Right cardiac atrium (tissue), 5 donors: ENCODE measurements at regions not wholly inside any gene's neighbourhood (a gene's known extent, or its start where the extent isn't known, plus 50 kb on each side); places are given as distances from the start of the nearest gene placed in this dataset.
A peak's percentile ranks its signal among the peaks of the same experiment; 100 is the strongest.

Source experiments
- ATAC-seq, 2 donors: fragments of 200-7000 bp; cut with Tn5 transposase; one replicate each; pipeline versions ENCODE4 v1.8.0 to v1.9.1; 2020; ENCODE audit warnings: moderate library complexity in 2 of 2, mild to moderate bottlenecking in 1 of 2
- DNase-seq, 3 donors: peaks; one replicate each; pipeline ENCODE4 v3.0.0-alpha.2; 2020
- H3K27ac ChIP-seq: one replicate; pipeline ENCODE4 v1.5.1; 2013; ENCODE audit warnings: mild to moderate bottlenecking, low read length, control low read depth, moderate library complexity
- H3K27me3 ChIP-seq: one replicate; pipeline ENCODE4 v1.6.1; 2013; ENCODE audit not compliant: control insufficient read depth, insufficient read depth
- H3K4me1 ChIP-seq: one replicate; pipeline ENCODE4 v1.6.1; 2013; ENCODE audit warnings: low read length; ENCODE audit not compliant: control insufficient read depth, insufficient read depth
- H3K4me3 ChIP-seq: one replicate; pipeline ENCODE4 v1.5.1; 2013; ENCODE audit warnings: low read length, control low read depth
- H3K9me3 ChIP-seq: one replicate; pipeline ENCODE4 v1.6.1; 2013; ENCODE audit warnings: low read length; ENCODE audit not compliant: control insufficient read depth
- WGBS: extraction: QIAGEN DNeasy Blood & Tissue Kit; methylation state at CpG from one replicate; pipeline ENCODE4 v1.1.7; 2013; 5-methylcytosine and 5-hydroxymethylcytosine counted together
- intact Hi-C, 4 donors: fragments of 100-400 bp; cut with DNase I; formaldehyde crosslinking; loops; one replicate each; pipeline versions ENCODE4 v1.11.0 to v1.14.0; 2022 to 2023
- donor health status: healthy with polysubstance abuse.
- donor health status: DM: no; HTN: yes; CAD: no.
- donor health status: DM: no; HTN: no; CAD: no.
- donor health status: DM: no; HTN: yes; CAD: no; lungs with severe emphysema.
- donor health status: DM: yes; HTN: yes; CAD: no.

DNA sequence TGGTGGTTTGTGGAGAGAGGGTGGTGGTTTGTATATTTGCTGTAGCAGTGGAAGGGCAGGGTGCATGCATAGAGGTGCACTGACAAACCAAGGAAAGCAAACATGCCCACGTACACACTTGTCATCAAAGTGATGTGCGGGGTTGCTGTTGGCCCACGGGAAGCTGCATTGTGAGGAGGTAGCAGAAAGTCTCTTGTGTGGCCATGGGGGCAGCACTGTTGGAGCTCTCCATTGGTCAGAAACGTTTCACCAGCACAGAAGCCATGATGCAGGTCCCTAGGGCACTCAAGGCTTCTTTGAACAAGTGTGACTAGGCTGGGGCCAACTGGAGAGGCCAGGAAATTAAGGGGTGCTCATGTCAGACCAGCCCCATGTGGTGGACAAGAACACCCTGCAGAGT, 174.8 kb upstream of the KLF8 start:
- Histone ChIP-seq H3K4me3 (no peak overlapping the region), H3K27me3 (no peaks in the 10 kb centered on the region), H3K4me1 (no peaks in the 10 kb centered on the region), H3K27ac (no peak overlapping the region), H3K9me3 (no peaks in the 10 kb centered on the region)
- no peak for DNase-seq
- 82% methylated on average over 4 of the region's 4 CpGs for WGBS
- intact Hi-C loops: no loop called here
- no peak for ATAC-seq

DNA sequence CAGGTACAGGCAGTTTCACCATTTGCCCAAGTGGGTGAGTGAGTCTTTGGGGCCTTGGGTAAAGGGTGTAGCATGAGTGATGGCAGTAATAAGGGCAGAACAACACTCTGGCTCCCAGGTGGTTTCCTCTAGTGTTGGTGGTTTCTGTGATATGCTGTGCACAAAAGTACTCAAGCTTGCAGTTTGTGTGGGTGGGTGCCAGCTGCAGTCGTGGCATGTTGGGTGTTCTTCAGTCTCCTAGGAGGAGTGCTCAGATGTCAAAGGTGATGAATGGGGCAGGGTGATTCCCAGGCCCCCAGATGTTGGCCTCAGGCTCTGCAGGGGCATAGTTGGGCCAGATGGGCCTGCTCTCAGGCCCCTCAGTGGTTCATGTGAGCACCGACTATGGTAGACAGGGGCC, 166.1 kb upstream of the KLF8 start:
- no peaks in the 10 kb centered on the region for H3K4me1 ChIP-seq
- intact Hi-C loops: no loop called here
- no peaks in the 10 kb centered on the region for H3K9me3 ChIP-seq
- no peak overlapping the region for H3K4me3 ChIP-seq
- no peak overlapping the region for H3K27ac ChIP-seq
- WGBS: 74% methylated on average over 2 of the region's 2 CpGs
- no peaks in the 10 kb centered on the region for H3K27me3 ChIP-seq
- DNase-seq (no peak), ATAC-seq (no peak)

DNA sequence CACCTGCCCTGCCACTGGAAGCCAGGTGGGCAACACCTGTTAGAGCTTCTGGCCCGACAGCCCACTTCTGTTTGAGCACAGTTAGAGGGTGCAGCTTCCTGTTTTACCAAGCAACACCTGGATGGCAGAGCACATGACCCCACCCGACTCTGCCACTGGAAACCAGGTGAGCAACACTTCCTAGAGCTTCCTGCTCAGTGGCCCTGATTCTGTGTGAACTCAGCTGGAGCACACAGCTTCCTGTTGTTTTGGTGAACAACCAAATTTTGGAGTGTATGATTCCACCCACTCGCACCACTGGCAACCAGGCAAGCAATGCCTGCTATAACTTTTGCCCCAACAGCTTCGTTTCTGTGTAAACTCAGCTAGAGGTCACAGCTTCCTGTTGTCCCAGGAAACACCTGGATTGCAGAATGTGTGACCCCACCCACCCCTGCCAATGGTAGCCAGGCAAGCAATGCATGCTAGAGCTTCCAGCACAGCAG, 163.8 kb upstream of the KLF8 start:
- no peaks in the 10 kb centered on the region for H3K9me3 ChIP-seq
- ATAC-seq: no peak
- WGBS: 59% methylated on average over 4 of the region's 4 CpGs

DNA sequence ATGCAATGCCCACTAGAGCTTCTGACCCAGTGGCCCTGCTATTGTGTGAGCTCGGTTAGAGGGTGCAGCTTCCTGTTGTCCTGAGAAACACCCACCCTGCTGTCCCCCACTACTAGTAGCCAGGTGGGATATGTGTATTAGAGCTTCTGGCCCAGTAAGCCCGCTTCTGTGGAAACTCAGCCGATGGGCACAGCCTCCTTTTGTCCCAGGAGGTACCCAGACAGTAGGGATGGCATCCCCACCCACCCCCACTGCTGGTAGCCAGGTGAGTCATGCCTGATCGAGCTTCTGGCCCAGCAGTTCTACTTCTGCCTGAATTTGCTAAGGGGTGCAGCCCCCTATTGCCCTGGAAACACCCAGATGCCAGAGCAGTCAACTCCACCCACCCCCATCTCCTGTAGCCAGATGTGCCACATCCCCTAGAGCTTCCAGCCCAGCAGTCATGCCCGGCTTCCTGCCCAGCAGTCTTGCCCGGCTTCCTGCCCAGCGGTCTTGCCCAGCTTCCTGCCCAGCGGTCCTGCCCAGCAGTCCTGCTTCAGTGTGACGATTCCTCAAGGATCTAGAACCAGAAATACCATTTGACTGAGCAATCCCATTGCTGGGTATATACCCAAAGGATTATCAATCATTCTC, 162.7 kb upstream of the KLF8 start:
- Histone ChIP-seq H3K4me1 (no peaks in the 10 kb centered on the region), H3K4me3 (no peak overlapping the region), H3K9me3 (no peaks in the 10 kb centered on the region), H3K27ac (no peak overlapping the region), H3K27me3 (no peaks in the 10 kb centered on the region)
- intact Hi-C loops: no loop called here
- WGBS: 81% methylated on average over 9 of the region's 9 CpGs
- no peak for ATAC-seq
- DNase-seq: no peak

More for the DNA sequence above, 163.8 kb upstream of the KLF8 start:
- intact Hi-C loops: no loop called here
- no peak for DNase-seq
- H3K4me3 ChIP-seq: no peak overlapping the region
- H3K27me3 ChIP-seq: no peaks in the 10 kb centered on the region
- H3K27ac ChIP-seq: no peak overlapping the region
- no peaks in the 10 kb centered on the region for H3K4me1 ChIP-seq

DNA sequence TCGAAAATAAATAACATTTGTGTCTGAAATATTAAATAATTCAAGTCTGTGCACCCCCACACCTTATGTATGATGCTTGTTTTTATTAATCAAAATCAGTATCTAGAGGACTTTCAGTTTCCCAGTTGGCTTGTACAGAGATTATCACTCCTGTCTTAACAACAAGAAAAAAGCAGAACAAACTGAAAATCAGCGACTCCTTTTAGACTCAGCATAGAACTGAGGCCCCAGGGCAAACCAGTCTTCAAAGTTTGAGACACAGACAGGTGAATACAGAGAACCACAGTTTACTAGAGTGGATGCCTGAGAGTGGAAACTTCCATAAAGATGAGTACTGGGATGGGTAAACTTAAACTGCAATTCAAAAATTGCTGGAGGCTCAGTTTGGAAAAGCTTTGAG, 142.8 kb upstream of the KLF8 start:
- intact Hi-C loops: no loop called here
- Histone ChIP-seq H3K4me1 (no peaks in the 10 kb centered on the region), H3K27ac (no peak overlapping the region), H3K27me3 (no peaks in the 10 kb centered on the region), H3K9me3 (no peaks in the 10 kb centered on the region), H3K4me3 (no peak overlapping the region)
- 90% methylated on average over 2 of the region's 2 CpGs for WGBS
- ATAC-seq: no peak
- DNase-seq: no peak

DNA sequence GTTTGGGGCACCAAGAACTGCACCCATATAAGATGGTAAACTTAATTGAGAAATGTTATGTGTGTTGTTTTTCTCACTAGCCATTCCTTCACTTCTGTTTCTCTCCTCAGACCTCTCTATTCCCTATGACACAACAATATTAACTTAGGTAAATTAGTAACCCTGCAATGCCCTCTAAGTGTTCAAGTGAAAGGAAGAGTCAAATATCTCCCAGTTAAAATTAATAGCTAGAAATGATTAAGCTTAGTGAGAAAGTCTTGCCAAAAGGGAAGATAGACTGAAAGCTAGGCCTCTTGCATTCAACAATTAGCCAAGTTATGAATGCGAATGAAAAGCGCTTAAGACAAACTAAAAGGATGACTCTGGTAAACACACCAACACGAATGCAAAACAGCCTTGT, 132.9 kb upstream of the KLF8 start:
- intact Hi-C loops: no loop called here
- no peak overlapping the region for H3K4me3 ChIP-seq
- WGBS: 64% methylated on average over 3 of the region's 3 CpGs
- no peaks in the 10 kb centered on the region for H3K27me3 ChIP-seq
- no peaks in the 10 kb centered on the region for H3K4me1 ChIP-seq
- no peak for DNase-seq
- no peaks in the 10 kb centered on the region for H3K9me3 ChIP-seq
- H3K27ac ChIP-seq: no peak overlapping the region
- ATAC-seq: no peak

DNA sequence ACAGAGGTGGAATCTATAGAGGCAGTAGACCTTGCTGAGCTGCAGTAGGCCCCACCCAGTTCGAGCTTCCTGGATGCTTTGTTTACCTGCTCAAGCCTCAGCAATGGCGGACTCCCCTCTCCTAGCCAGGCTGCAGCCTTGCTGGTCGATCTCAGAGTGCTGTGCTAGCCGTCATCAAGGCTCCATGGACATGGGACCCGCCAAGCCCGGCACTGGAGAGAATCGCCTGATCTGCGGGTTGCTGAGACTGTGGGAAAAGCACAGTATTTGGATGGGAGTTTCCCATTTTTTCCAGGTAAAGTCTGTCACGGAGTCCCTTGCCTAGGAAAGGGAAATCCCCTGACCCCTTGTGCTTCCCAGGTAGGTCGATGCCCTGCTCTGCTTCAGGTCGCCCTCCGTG, 124.8 kb upstream of the KLF8 start:
- ATAC-seq: no peak
- Histone ChIP-seq H3K27me3 (no peaks in the 10 kb centered on the region), H3K4me3 (no peak overlapping the region), H3K4me1 (no peaks in the 10 kb centered on the region), H3K27ac (no peak overlapping the region), H3K9me3 (no peaks in the 10 kb centered on the region)
- peak in 2 of 3 donors; percentile 6 to 23 for DNase-seq
- intact Hi-C loops: no loop called here
- WGBS: 91% methylated on average over 12 of the region's 12 CpGs

DNA sequence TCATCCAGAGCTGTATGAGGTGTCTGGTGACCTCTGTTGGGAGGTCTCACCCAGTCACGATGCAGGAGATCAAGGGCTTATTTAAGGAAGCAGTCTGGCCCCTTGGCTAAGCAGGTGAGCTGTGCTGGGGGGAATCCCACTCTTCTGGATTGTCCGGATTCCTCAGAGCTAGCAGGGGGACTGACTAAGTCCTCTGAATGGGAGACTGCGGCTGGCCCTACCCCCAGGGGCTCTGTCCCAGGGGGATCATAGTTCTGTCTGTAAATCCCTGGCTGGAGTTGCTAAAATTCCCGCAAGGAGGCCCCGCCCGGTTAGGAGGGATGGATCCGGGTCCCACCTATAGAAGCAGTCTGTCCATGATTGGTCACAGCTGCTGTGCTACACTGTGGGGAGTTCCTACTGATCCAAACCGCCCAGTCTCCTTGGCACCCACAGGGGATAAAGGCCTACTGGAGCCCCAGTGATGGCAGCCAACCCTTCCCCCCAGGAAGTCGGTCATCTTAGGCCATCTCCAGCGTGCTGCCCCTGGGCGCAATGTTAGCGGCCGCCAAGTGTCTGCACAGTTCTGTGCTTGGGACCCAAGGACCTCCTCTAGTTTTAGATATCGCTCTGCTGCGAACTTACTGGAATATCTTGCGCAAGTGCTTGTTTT, 118.2 kb upstream of the KLF8 start:
- WGBS: 93% methylated on average over 16 of the region's 16 CpGs
- no peak overlapping the region for H3K4me3 ChIP-seq
- intact Hi-C loops: no loop called here
- H3K9me3 ChIP-seq: no peaks in the 10 kb centered on the region
- ATAC-seq: no peak
- H3K4me1 ChIP-seq: no peaks in the 10 kb centered on the region
- DNase-seq: peak in 1 of 3 donors; percentile 2
- H3K27ac ChIP-seq: no peak overlapping the region
- H3K27me3 ChIP-seq: no peaks in the 10 kb centered on the region

DNA sequence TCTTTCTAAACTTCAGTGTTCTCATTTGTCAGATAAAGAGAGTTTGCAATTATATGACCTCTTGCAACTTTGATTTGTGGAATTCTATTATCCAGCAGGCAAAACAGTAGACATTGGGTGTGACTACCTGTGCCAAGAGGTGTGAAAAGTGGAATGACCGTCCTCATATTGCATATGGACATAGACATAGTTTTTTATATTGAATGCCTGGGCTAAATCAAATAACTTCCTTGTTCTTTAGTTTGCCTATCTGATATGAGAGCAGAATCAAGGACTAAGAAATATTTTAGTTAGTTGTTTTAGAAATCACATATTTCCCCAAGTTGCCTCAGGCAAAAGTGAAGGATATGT, 117.7 kb upstream of the KLF8 start:
- no peak for ATAC-seq
- Histone ChIP-seq H3K4me1 (no peaks in the 10 kb centered on the region), H3K9me3 (no peaks in the 10 kb centered on the region), H3K27ac (no peak overlapping the region), H3K27me3 (no peaks in the 10 kb centered on the region), H3K4me3 (no peak overlapping the region)
- intact Hi-C loops: no loop called here
- 89% methylated on average over 1 of the region's 1 CpG for WGBS
- DNase-seq: no peak

DNA sequence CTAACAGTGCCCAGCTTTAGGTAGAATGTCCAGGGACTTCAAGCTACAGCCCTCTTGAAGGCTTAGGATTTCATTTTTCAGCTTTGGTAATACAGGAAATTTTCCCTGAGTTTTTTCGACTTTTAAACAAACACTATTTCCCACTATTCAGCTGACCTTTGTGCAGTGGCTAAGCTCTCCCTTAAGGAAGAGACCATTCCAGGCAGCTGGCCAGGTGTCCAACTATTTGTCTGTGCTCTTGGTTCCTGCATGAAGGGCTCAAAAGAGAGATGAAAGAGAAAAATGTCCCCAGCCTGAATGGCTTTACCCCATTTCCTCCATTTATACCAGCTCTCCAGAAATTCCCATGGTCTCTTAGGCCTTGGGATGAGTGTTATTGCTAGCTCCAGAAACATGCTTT, 111.9 kb upstream of the KLF8 start:
- no peaks in the 10 kb centered on the region for H3K4me1 ChIP-seq
- DNase-seq (no peak), ATAC-seq (no peak)
- no peak overlapping the region for H3K4me3 ChIP-seq
- no peak overlapping the region for H3K27ac ChIP-seq
- intact Hi-C loops: no loop called here
- H3K27me3 ChIP-seq: no peaks in the 10 kb centered on the region
- H3K9me3 ChIP-seq: no peaks in the 10 kb centered on the region
- 53% methylated on average over 1 of the region's 1 CpG for WGBS

DNA sequence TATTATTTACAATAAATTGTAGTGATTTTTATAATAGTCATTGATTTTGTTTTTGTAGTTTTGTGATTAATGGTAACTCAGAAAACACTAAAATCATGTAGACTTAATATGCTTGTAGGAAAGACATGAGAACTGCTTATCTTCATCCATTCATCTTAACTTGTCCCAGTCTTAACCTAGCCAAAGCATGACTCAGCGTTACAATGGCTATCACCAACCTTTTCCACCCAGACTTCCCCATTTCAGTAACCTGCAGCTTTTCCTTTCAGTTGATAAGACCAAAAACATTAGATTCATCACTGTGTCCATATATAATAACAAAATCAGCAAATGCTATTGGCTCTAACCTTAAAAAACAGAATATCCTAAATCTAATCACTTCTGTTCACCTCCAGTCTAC, 106.2 kb upstream of the KLF8 start:
- no peak overlapping the region for H3K4me3 ChIP-seq
- DNase-seq: no peak
- intact Hi-C loops: no loop called here
- no peak for ATAC-seq
- no peak overlapping the region for H3K27ac ChIP-seq
- H3K27me3 ChIP-seq: no peaks in the 10 kb centered on the region
- H3K9me3 ChIP-seq: no peaks in the 10 kb centered on the region
- 59% methylated on average over 1 of the region's 1 CpG for WGBS
- H3K4me1 ChIP-seq: no peaks in the 10 kb centered on the region

DNA sequence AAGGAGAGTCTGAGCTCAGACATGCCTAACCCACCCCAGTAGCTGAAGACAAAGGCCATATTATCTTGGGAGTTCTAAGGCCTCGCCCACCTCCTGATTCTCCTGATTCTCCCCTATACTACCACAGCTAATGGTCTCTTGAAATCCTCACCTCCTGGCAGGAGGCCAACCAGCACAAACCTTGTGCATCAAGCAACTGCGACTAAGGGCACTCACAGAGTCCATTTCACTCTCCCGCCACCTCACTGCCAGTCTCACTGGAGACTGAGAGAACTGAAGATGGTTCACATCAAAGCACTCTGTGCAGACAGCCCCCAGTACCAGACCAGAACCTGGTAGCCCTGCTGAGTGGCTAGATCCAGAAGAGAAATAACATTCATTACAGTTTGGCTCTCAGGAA, 102.1 kb upstream of the KLF8 start:
- no peaks in the 10 kb centered on the region for H3K4me1 ChIP-seq
- 94% methylated on average over 3 of the region's 3 CpGs for WGBS
- H3K4me3 ChIP-seq: no peak overlapping the region
- H3K27me3 ChIP-seq: no peaks in the 10 kb centered on the region
- no peak overlapping the region for H3K27ac ChIP-seq
- DNase-seq: peak in 1 of 3 donors; percentile 2
- no peaks in the 10 kb centered on the region for H3K9me3 ChIP-seq
- intact Hi-C loops: no loop called here
- ATAC-seq: no peak
